Transverse colon (tissue), 4 donors: ENCODE measurements at regions not wholly inside any gene's neighbourhood (a gene's known extent, or its start where the extent isn't known, plus 50 kb on each side); places are given as distances from the start of the nearest gene placed in this dataset.

Experiments
- CTCF ChIP-seq, 5 experiments: fragments of 200-600 bp in 3 of 5; fragments of 450-650 bp in 2 of 5; sonication (generic) in 3 of 5; IDR thresholded peaks; 1 replicate in 2 of 5; 2 replicates in 3 of 5; pipeline ENCODE4 v1.5.1; 2016 to 2017; ENCODE audit warnings: antibody characterized with exemption in 5 of 5, inconsistent platforms in 3 of 5, mild to moderate bottlenecking in 2 of 5, moderate library complexity in 1 of 5
- POLR2A ChIP-seq: fragments of 450-650 bp; IDR thresholded peaks from one replicate; pipeline ENCODE4 v1.6.1; 2016; ENCODE audit warnings: antibody characterized with exemption, mild to moderate bottlenecking, moderate library complexity
- POLR2AphosphoS5 ChIP-seq, 3 donors: sonication (generic); formaldehyde crosslinking; IDR thresholded peaks; one replicate each; pipeline ENCODE4 v1.6.1; 2016; ENCODE audit warnings: antibody characterized with exemption in 3 of 3

GRCh38 chr6:12401200-12401599 is 111.0 kb downstream of the EDN1 start:
- no peak for TF ChIP-seq CTCF (IDR thresholded peaks at IDR 0.05)
- no peak for TF ChIP-seq POLR2A
- no peak for TF ChIP-seq POLR2AphosphoS5 (IDR thresholded peaks at IDR 0.05)
